Activated CD4-positive, alpha-beta T cell treated with anti-CD3 and anti-CD28 coated beads, Interleukin-10, Interleukin-2, amounts not matched to agents 100 ng/mL and 50 ng/mL, durations not matched to agents 16 hours and 8 hours (primary cell): ENCODE measurements at regions not wholly inside any gene's neighbourhood (a gene's known extent, or its start where the extent isn't known, plus 50 kb on each side); places are given as distances from the start of the nearest gene placed in this dataset.
"Not testable (repeated sequence)": the region's sequence is repeated elsewhere in the genome, so short reads cannot be mapped to it uniquely, and the experiment has no call there.

Source experiments
- DNase-seq: peaks from one replicate; pipeline ENCODE4 v3.0.0-alpha.2; 2020

- no peak for DNase-seq
Measured at GRCh38 chr9:81058782-81059181, 630.6 kb downstream of the TLE1 start.

DNA sequence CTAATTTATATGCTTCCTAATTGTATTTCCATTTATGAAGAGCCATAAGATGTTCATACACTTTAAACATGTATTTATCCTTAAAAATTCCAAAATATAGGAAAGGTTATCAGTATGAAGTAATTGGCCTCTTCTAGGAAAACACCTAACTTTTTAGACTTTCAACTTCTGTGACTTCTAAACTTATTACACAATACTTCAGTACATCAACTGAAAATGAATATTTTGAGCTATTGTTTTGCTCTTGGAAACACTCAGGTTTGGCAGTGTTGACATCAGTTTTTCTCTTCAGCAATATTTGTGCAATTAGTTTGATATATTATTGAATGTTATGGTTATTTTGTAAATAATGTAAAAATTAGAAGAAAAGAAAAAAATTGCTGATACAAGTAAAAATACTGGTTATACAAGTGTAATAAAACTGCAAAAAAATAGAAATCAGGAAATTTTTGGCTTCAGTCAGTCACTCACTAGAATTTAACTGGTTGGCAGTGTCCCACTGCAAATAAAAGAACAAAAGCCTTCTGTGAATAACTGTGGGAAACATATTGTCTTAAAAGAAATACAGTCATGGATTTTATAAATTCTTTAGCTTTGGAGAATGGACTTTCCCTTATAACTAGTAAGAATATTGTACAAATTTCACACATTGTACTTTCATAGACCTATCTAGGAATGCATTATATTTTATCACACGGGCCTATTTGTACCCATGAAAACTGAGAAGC lies 635.9 kb downstream of the TLE1 start:
- no peak for DNase-seq

- no peak for DNase-seq
Measured at GRCh38 chr9:81052846-81053245, 636.5 kb downstream of the TLE1 start.

DNA sequence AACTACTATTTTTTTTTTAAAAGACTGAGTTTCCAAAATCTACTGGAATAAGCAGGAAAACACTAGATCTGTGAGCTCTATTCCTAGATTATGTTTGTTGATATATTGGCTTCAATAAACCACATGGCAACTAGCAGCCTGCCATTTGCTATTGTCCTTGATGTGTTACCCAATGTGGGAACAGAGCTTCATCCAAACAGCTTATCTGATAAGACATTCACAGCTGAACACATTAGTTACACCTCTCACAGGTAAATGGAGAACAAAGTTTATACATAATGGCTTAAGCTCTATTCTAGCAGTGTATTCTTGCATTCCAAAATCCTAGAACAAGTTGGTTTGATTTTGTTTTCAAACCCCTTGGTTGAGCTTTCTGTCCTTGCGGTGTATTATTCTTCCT lies 642.1 kb downstream of the TLE1 start:
- DNase-seq = no peak

DNA sequence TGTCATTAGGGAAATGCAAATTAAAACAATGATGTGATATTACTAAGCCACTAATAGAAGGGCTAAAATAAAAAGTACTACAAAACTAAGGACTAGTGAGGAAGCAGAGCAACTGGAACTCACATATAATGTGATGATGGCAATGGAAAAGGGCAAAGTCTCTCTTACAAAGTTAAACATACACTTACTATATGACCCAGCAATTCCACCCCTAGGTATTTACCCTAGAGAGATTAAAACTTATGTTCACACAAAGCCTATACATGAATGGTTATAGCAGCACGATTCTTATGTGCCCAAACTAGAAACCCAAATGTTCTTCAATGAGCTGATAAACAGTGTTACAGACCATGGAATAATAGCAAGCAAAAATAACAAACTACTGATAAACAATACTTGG lies 643.7 kb downstream of the TLE1 start:
- DNase-seq = no peak

DNA sequence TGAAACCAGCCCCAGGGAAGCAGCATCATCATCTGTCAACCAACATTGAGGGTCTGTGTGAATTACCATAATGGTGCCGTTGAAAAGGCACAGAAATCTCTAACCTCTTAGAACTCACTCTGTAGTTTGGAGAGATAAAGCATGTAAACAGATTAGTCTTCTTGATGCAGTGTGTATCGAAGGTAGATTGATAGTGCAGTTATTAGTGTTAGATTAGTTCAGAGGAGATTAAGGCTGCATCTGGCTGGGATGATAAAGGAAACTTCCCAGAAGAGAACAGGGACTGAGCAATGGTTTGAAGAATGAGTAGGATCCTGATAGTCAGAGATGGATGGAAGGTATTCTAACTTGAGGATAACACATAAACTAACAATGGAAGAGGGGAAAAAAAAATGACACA lies 651.5 kb downstream of the TLE1 start:
- no peak for DNase-seq

GRCh38 chr9:81035601-81036000 lies 653.7 kb downstream of the TLE1 start:
- no peak for DNase-seq

GRCh38 chr9:81035171-81035570 lies 654.2 kb downstream of the TLE1 start:
- no peak for DNase-seq

GRCh38 chr9:81032831-81033230 lies 656.5 kb downstream of the TLE1 start:
- no peak for DNase-seq

DNA sequence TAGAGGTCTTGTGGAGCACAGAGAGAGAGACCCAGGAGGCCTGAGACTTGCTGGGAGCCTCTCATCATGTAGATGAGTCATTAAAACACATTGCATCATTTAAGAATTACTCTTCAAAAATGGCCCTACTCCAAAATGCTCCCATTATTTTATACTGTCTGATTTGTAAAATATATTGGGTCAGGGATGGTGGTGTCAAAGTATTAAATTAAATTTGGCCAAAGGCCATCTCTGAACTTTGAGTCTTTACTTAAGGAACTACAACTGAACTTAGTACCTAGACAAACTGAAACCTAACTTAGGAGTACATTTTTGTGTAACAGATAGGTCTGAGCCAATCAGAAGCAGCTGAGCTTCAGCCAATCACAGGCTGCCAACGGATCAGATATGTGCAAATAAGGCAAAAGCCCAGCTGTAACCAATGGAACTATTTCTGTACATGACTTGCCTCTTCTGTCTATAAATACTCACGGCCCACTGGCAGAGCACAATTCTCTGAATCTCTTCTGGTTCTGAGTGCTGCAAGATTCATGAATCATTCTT lies 657.2 kb downstream of the TLE1 start:
- no peak for DNase-seq

GRCh38 chr9:81031422-81032029 lies 657.8 kb downstream of the TLE1 start:
- no peak for DNase-seq

DNA sequence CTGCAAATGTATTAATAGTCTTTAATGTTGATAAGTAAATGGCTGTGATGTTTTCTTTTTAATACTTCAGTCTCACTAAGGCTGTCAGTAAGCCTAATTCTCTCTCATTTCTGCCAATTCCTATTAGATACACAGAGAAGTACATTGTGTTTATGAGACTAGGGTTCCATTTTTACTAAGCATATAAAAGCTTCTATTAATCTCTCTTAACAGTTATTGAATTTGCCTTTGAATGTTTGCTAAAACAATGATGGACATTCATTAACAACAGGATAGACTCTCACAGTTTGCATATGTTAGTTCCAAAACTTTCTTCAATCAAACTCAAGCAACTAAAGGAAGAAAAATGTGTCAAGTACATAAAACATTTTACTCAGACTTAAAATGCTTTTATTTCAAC lies 659.3 kb downstream of the TLE1 start:
- no peak for DNase-seq

GRCh38 chr9:81028504-81028903 lies 660.8 kb downstream of the TLE1 start:
- DNase-seq = no peak

GRCh38 chr9:81022177-81022576 lies 667.2 kb downstream of the TLE1 start:
- DNase-seq = no peak

DNA sequence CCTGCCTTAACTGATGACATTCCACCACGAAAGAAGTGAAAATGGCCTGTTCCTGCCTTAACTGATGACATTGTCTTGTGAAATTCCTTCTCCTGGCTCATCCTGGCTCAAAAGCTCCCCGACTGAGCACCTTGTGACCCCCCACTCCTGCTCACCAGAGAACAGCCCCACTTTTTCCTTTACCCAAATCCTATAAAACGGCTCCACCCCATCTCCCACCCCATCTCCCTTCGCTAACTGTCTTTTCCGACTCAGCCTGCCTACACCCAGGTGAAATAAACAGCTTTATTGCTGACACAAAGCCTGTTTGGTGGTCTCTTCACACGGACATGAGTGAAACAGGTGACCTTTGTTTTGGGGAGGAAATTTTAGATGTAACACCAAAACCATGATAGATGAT lies 674.4 kb downstream of the TLE1 start:
- DNase-seq = not testable (repeated sequence)

DNA sequence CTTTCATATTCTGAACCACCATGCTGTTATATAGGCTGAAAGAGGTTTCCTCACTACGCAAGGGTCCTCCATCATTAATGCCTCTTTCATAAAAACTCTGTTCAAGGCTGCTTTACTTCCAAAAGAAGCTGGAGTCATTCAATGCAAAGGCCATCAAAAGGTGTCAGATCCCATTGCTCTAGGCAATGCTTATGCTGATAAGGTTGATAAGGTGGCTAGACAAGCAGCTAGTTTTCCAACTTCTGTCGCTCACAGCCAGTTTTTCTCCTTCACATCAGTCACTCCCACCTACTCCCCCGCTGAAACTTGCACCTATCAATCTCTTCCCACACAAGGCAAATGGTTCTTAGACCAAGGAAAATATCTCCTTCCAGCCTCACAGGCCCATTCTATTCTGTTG lies 676.2 kb downstream of the TLE1 start:
- DNase-seq = not testable (repeated sequence)

DNA sequence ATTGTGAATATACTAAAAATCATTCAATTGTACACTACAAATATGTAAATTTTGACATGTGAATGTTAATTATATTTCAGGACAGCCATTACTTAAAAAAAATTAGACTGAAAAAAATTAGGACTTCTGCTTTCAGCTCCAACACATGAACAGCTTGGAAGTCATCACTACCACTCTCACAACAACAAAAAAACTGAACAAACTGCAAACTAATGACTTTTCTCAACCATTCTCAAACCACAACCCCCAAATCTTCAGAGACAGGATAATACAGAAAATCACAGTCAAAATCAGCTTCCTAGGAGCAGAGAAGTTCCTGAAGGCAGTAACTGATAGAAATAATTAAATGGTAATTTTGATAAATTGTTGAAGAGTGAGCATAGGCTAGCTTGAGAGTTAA lies 686.4 kb downstream of the TLE1 start:
- DNase-seq = no peak

DNA sequence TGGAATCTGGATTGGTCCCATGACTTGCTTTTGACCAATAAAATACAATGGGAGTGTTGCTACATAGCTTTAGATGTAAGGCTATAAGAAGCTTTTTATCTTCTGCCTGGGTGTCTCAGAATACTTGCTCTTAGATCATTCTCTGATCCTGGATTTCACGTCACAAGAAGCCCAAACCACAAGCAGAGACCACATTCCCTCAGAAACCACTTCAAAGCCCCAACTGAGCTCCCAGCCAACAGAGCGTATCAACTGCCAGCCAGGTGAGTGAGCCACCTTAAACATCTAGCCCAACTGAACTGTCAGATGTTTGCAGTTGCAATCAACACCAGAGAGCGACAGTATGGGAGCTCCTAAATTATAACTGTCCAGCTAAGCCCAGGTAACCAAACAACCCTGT lies 687.1 kb downstream of the TLE1 start:
- DNase-seq = peak; percentile 4

GRCh38 chr9:80995759-80996158 lies 693.6 kb downstream of the TLE1 start:
- no peak for DNase-seq

GRCh38 chr9:80994892-80995291 lies 694.5 kb downstream of the TLE1 start:
- no peak for DNase-seq

DNA sequence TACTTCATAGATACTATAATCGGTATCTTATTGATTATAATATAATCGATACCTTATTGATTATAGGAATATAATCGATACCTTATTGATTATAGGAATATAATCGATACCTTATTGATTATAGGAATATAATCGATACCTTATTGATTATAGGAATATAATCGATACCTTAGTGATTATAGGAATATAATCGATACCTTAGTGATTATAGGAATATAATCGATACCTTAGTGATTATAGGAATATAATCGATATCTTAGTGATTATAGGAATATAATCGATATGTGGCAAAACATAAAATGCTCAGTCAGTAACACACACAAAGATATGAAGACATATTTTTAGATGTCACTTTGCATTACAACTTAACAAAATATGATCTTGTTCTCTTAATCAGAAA lies 703.8 kb downstream of the TLE1 start:
- DNase-seq = not testable (repeated sequence)

GRCh38 chr9:80976403-80976802 lies 712.9 kb downstream of the TLE1 start:
- no peak for DNase-seq

DNA sequence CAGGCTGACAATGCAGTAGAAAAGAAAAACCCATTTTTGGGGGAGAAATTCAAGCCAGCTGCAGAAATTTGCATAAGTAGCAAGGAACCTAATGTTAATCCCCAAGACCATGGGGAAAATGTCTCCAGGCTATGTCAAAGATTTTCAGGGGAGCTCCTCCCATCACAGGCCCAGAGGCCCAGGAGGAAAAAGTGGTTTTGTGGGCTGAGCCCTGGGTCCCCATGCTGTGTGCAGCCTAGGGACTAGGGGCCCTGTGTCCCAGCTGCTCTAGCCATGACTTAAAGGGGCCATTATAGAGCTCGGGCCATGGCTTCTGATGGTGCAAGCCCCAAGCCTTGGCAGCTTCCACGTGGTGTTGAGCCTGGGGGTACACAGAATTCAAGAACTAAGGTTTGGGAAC lies 719.0 kb downstream of the TLE1 start:
- DNase-seq = not testable (repeated sequence)

- DNase-seq = no peak
Measured at GRCh38 chr9:80968611-80969010, 720.7 kb downstream of the TLE1 start.

DNA sequence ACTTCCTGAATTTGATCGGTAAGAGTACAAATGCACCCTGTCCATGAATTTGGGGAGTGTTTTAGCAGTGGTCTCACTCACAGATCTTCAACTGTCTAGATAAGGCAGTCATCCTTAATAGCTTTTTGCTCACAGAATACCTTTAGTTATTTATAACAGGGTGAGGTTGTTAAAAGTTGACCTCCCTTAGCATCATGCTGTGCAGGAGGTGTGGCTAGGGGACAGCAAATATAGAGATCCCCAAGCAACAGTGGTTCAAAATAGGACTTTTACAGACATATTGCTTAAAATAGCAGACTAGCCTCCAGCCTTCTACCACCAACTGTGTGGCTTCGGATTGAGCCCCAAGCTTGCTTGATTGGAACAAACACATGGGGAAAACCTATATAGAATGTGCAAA lies 724.4 kb downstream of the TLE1 start:
- DNase-seq = no peak
